ENCODE measurements at regions not wholly inside any gene's neighbourhood (a gene's known extent, or its start where the extent isn't known, plus 50 kb on each side); places are given as distances from the start of the nearest gene placed in this dataset.

GRCh38 chr17:73748508-73748907 is 104.3 kb upstream of the SDK2 start:
- in situ Hi-C loops (cut with HindIII; ENCODE audit: low pct_unique_long_range_greater_than_20kb, low sequenced_read_pairs): no loop called here
- no peak for DNase-seq (ENCODE audit: low read depth in 1 of 2, low spot score in 1 of 2)
- TF ChIP-seq JUND (IDR thresholded peaks at IDR 0.05; ENCODE audit: low read depth): no peak

- TF ChIP-seq JUND (IDR thresholded peaks at IDR 0.05; ENCODE audit: low read depth): no peak
- no peak for DNase-seq (ENCODE audit: low read depth in 1 of 2, low spot score in 1 of 2)
- in situ Hi-C loops (cut with HindIII; ENCODE audit: low pct_unique_long_range_greater_than_20kb, low sequenced_read_pairs): no loop called here
Measured at GRCh38 chr17:73749337-73749823, 105.1 kb upstream of the SDK2 start.

- TF ChIP-seq JUND (IDR thresholded peaks at IDR 0.05; ENCODE audit: low read depth): no peak
- in situ Hi-C loops (cut with HindIII; ENCODE audit: low pct_unique_long_range_greater_than_20kb, low sequenced_read_pairs): no loop called here
- DNase-seq (ENCODE audit: low read depth in 1 of 2, low spot score in 1 of 2): no peak
Measured at GRCh38 chr17:73749928-73750605, 105.8 kb upstream of the SDK2 start.

- no peak for DNase-seq (ENCODE audit: low read depth in 1 of 2, low spot score in 1 of 2)
- in situ Hi-C loops (cut with HindIII; ENCODE audit: low pct_unique_long_range_greater_than_20kb, low sequenced_read_pairs): no loop called here
Measured at GRCh38 chr17:73750975-73751374, 106.7 kb upstream of the SDK2 start.

GRCh38 chr17:73753751-73754496 is 109.7 kb upstream of the SDK2 start:
- TF ChIP-seq JUND (IDR thresholded peaks at IDR 0.05; ENCODE audit: low read depth): no peak
- in situ Hi-C loops (cut with HindIII; ENCODE audit: low pct_unique_long_range_greater_than_20kb, low sequenced_read_pairs): no loop called here
- no peak for DNase-seq (ENCODE audit: low read depth in 1 of 2, low spot score in 1 of 2)

More at GRCh38 chr17:73750975-73751374, 106.7 kb upstream of the SDK2 start:
- TF ChIP-seq JUND (IDR thresholded peaks at IDR 0.05; ENCODE audit: low read depth): no peak

GRCh38 chr17:73754886-73755400 is 110.7 kb upstream of the SDK2 start:
- TF ChIP-seq JUND (IDR thresholded peaks at IDR 0.05; ENCODE audit: low read depth): no peak
- in situ Hi-C loops (cut with HindIII; ENCODE audit: low pct_unique_long_range_greater_than_20kb, low sequenced_read_pairs): no loop called here
- no peak for DNase-seq (ENCODE audit: low read depth in 1 of 2, low spot score in 1 of 2)

GRCh38 chr17:73757420-73757819 is 113.2 kb upstream of the SDK2 start:
- no peak for DNase-seq (ENCODE audit: low read depth in 1 of 2, low spot score in 1 of 2)
- in situ Hi-C loops (cut with HindIII; ENCODE audit: low pct_unique_long_range_greater_than_20kb, low sequenced_read_pairs): no loop called here

GRCh38 chr17:73758245-73758644 is 114.0 kb upstream of the SDK2 start:
- in situ Hi-C loops (cut with HindIII; ENCODE audit: low pct_unique_long_range_greater_than_20kb, low sequenced_read_pairs): no loop called here

More at GRCh38 chr17:73757420-73757819, 113.2 kb upstream of the SDK2 start:
- TF ChIP-seq JUND (IDR thresholded peaks at IDR 0.05; ENCODE audit: low read depth): no peak

GRCh38 chr17:73759324-73759723 is 115.1 kb upstream of the SDK2 start:
- no peak for DNase-seq (ENCODE audit: low read depth in 1 of 2, low spot score in 1 of 2)
- no peak for TF ChIP-seq JUND (IDR thresholded peaks at IDR 0.05; ENCODE audit: low read depth)
- in situ Hi-C loops (cut with HindIII; ENCODE audit: low pct_unique_long_range_greater_than_20kb, low sequenced_read_pairs): no loop called here

More at GRCh38 chr17:73758245-73758644, 114.0 kb upstream of the SDK2 start:
- TF ChIP-seq JUND (IDR thresholded peaks at IDR 0.05; ENCODE audit: low read depth): no peak
- DNase-seq (ENCODE audit: low read depth in 1 of 2, low spot score in 1 of 2): no peak

GRCh38 chr17:73759734-73760438 is 115.6 kb upstream of the SDK2 start:
- in situ Hi-C loops (cut with HindIII; ENCODE audit: low pct_unique_long_range_greater_than_20kb, low sequenced_read_pairs): no loop called here
- DNase-seq (ENCODE audit: low read depth in 1 of 2, low spot score in 1 of 2): no peak
- no peak for TF ChIP-seq JUND (IDR thresholded peaks at IDR 0.05; ENCODE audit: low read depth)

- in situ Hi-C loops (cut with HindIII; ENCODE audit: low pct_unique_long_range_greater_than_20kb, low sequenced_read_pairs): no loop called here
- no peak for DNase-seq (ENCODE audit: low read depth in 1 of 2, low spot score in 1 of 2)
Measured at GRCh38 chr17:73760439-73760758, 116.2 kb upstream of the SDK2 start.

GRCh38 chr17:73765824-73766563 is 121.7 kb upstream of the SDK2 start:
- in situ Hi-C loops (cut with HindIII; ENCODE audit: low pct_unique_long_range_greater_than_20kb, low sequenced_read_pairs): no loop called here
- no peak for DNase-seq (ENCODE audit: low read depth in 1 of 2, low spot score in 1 of 2)
- TF ChIP-seq JUND (IDR thresholded peaks at IDR 0.05; ENCODE audit: low read depth): no peak

More at GRCh38 chr17:73760439-73760758, 116.2 kb upstream of the SDK2 start:
- TF ChIP-seq JUND (IDR thresholded peaks at IDR 0.05; ENCODE audit: low read depth): no peak

Data from T47D (cell line).